HAP-1 (cell line): ENCODE measurements at regions not wholly inside any gene's neighbourhood (a gene's known extent, or its start where the extent isn't known, plus 50 kb on each side); places are given as distances from the start of the nearest gene placed in this dataset.
A peak's percentile ranks its signal among the peaks of the same experiment; 100 is the strongest.
"Not testable (repeated sequence)": the region's sequence is repeated elsewhere in the genome, so short reads cannot be mapped to it uniquely, and the experiment has no call there.

Source experiments
- DNase-seq, 2 experiments: peaks; one replicate each; pipeline ENCODE4 v3.0.0-alpha.2; 2016 to 2020; ENCODE audit warnings: low spot score in 2 of 2
- H3K27me3 ChIP-seq: fragments of 250-450 bp; sonication (Bioruptor Pico); 2 replicates; pipeline ENCODE4 v1.5.1; 2020; ENCODE audit warnings: low read depth, mild to moderate bottlenecking, moderate library complexity
- H3K36me3 ChIP-seq: fragments of 250-450 bp; sonication (Bioruptor Pico); replicated peaks from 2 replicates; pipeline ENCODE4 v1.5.1; 2020; ENCODE audit warnings: mild to moderate bottlenecking
- H3K4me1 ChIP-seq: fragments of 250-450 bp; sonication (Bioruptor Pico); 2 replicates; pipeline ENCODE4 v1.5.1; 2020; ENCODE audit warnings: mild to moderate bottlenecking
- H3K4me3 ChIP-seq: fragments of 250-450 bp; sonication (Bioruptor Pico); 2 replicates; pipeline ENCODE4 v1.5.1; 2020; ENCODE audit warnings: mild to moderate bottlenecking, moderate library complexity
- H3K9me3 ChIP-seq: fragments of 250-450 bp; sonication (Bioruptor Pico); 2 replicates; pipeline ENCODE4 v1.5.1; 2020; ENCODE audit warnings: mild to moderate bottlenecking, moderate library complexity
- in situ Hi-C: fragments of 300-500 bp; cut with MboI; formaldehyde crosslinking; loops from 3 replicates; pipeline ENCODE4 v1.14.3; 2020; ENCODE audit warnings: low sequenced_read_pairs, inconsistent platforms, mixed read lengths

DNA sequence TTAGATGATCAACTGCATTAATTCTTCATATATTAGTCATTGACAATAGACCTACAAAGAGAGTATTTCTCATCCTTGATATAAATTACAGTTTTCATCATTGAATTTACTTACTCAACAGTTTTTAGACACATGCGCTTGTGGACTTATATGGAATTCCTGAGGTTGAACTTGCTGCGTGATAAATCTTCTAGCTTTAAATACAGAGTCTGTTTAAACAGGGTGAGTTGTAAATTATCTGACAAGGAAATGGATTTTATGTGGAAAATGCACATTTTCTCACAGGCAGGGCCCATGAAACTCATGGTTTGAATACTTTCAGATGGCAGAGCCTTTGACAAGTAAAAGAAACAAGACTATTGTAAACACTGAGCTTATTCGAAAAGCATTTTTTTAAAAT, 280.5 kb downstream of the SPATA31A6 start:
- H3K9me3 ChIP-seq, H3K4me1 ChIP-seq, DNase-seq, H3K36me3 ChIP-seq, H3K4me3 ChIP-seq, in situ Hi-C loops, H3K27me3 ChIP-seq: not testable (repeated sequence)

DNA sequence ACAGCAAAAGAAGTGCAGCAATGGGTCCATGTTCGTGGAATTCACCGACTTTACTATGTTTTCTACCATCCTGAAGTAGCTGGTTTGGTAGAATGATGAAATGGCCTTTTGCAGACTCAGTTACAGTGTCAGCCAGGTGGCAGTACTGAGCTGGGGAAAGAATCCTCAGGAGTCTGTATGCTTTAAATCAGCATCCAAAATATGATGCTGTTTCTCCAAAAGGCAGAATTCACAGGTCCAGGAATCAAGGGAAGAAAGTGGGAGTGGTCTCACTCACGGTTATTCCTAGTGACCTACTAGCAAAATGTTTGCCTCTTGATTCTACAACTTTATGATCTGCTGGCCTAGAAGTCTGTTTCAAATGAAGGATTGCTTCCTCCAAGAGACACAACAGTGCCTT, 287.1 kb downstream of the SPATA31A6 start:
- H3K4me1 ChIP-seq, in situ Hi-C loops, H3K36me3 ChIP-seq, H3K9me3 ChIP-seq, H3K27me3 ChIP-seq, H3K4me3 ChIP-seq, DNase-seq: not testable (repeated sequence)

DNA sequence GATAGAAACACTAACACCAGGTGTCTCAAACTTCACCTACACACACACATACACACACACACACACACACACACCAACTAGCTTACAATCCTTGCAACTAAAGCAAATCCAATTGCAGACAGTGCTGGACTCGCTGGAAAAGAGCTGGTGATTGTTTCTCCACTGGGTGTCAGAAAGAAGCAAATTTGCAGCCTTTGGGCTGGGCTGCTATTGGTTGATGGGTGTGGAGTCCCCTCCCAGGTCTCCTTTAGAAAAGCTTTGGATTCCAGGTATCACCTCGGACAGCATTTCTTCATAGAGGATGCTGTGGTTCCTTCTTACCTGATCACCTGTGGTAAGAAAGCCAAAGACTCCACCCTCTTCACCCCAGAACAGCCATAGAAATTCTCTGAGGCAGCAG, 307.5 kb downstream of the SPATA31A6 start:
- H3K4me3 ChIP-seq, DNase-seq, in situ Hi-C loops, H3K27me3 ChIP-seq, H3K36me3 ChIP-seq, H3K4me1 ChIP-seq, H3K9me3 ChIP-seq: not testable (repeated sequence)

DNA sequence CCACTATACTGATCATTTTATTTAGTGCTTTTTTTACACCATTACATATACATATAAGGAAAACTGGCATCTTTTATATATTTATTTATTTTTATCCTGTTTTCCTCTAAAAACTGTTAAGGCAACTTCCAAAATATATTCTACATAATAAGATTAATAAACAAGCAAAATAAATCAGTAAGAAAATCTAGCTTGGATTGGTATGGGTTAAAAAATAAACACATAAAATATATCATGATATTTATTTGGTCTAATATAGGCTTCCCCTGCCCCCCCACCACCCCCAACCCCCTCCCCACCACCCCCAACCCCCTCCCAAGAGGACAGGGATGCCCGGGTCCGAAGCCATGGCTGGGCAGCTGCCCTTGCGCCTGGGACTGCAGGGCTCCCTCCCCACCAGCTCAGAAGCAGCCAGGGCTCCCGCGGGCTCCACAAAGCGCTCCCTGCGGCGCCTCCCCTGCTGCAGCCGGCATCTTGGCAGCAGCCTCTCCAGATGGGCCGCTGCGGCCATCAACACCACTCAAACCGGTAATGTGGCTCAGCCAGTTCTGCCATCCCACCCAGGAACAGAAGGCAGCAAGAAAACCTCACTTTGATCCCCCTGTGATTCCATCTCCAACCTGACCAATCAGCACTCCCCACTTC, 319.3 kb downstream of the SPATA31A6 start:
- DNase-seq, H3K27me3 ChIP-seq, H3K4me3 ChIP-seq, H3K9me3 ChIP-seq, in situ Hi-C loops, H3K36me3 ChIP-seq, H3K4me1 ChIP-seq: not testable (repeated sequence)

DNA sequence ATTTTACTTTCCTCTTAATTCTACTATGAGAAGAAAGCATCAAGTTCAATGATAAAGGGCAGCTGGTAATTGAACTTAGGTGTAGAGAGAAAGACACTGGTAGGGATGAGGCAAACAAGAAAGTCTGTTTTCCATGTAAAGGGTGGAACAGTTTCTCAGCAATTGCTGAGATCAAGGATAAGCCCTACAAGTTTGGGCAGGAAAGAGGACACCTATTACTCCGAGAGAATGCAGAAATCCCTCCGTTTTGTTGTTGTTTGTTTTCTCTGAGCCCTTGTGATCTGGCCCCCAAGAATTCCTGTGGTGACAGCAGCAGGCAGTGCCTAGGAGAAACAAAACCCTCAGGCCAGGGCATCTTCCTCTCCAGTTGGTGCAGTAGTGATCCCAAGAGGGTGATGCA, 324.7 kb downstream of the SPATA31A6 start:
- H3K4me1 ChIP-seq, in situ Hi-C loops, H3K9me3 ChIP-seq, DNase-seq, H3K36me3 ChIP-seq, H3K27me3 ChIP-seq, H3K4me3 ChIP-seq: not testable (repeated sequence)

DNA sequence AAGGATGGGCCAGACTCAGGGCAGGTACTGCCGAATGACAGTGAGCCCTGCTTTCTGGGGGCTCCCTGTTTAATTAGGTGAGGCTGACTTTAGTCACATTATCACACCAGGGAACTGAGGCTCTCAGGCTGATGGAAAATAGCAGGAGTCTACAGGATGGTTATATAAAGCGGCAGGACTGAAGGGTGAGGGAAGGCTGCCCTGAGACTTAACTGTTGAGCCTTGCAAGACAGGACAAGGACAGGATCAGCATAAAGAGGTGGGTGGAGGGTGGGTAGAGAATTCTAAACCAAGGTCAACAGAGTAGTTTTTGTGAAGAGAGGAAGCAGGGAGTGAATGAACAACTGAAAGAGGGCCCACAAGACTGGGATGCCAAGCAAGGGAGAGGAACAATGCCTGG, 330.1 kb downstream of the SPATA31A6 start:
- H3K4me1 ChIP-seq, H3K27me3 ChIP-seq, DNase-seq, H3K36me3 ChIP-seq, in situ Hi-C loops, H3K9me3 ChIP-seq, H3K4me3 ChIP-seq: not testable (repeated sequence)

DNA sequence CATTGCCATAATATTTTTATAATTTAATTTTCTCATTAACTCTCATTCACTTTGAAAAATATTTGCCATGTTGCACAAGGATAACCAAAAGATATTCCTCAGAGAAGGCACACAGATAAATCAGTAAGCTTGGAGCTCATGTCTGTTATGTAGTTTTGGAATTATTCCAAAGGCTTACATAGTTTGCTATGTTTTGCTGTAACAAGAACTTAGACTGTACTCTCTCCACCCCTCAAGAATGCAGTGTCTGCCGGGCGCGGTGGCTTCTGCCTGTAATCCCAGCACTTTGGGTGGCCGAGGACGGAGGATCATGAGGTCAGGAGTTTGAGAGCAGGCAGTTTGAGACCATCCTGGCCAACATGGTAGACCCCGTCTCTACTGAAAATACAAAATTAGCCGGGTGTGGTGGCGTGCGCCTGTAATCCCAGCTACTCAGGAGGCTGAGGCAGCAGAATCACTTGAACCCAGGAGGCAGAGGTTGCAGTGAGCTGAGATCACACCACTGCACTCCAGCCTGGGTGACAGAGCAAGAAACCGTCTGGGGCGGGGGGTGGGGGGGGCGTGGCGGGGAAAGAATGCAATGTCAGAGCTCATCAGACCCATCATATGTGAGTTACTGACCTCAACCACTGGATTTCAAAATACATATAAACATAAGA, 351.0 kb downstream of the SPATA31A6 start:
- DNase-seq, H3K9me3 ChIP-seq, in situ Hi-C loops: not testable (repeated sequence)

DNA sequence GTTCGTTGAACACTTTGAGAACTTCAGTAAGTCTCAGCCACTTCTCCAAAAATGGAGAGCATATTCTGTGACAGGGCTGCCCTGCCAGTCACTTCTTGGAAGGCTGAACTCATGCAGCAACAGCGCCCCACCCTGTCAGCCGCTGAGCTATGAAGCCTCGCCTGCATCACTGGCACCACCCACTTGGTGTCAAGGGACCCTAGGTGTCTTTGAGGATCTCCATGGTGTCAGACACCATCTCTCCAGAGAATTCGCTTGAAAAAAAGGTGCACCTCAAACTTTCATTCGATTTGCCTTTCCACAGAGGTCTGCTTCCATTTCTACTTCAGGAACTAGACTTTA, 351.5 kb downstream of the SPATA31A6 start:
- H3K27me3 ChIP-seq, H3K36me3 ChIP-seq, H3K4me1 ChIP-seq, in situ Hi-C loops, H3K4me3 ChIP-seq, H3K9me3 ChIP-seq: not testable (repeated sequence)
- peak; percentile 2 to 69 for DNase-seq

More for the DNA sequence above, 351.0 kb downstream of the SPATA31A6 start:
- H3K4me3 ChIP-seq, H3K36me3 ChIP-seq, H3K4me1 ChIP-seq, H3K27me3 ChIP-seq: not testable (repeated sequence)

DNA sequence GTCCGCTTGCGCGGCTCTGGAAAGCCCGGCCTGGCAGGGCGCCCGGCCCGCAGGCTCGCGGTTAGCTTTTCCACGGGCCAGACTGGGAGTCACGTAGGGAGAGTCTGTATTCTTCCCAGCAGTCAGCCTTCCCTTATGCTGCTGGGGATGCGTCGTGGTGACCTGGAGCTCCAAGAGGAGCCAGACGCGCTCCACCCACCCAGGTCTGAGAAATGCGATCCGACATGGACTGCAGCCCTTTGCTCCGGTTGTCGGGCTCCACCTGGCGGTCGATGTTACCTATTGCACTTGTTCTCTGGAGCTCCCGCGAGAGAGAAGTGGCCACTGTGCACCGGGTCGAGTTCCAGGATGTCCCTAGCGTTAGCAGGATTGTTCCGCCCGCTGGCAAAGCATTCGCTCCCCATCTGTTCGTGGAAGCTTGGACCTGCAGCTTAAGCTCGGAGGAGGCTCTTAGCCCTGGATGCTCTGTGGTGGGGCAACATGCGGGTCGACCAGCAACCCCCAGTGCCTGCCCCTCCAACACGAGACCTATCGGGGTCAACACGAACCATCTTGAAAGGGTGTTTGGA, 367.4 kb downstream of the SPATA31A6 start:
- DNase-seq, result peak in 1 of 2 experiments; percentile 45
- in situ Hi-C loops, H3K4me1 ChIP-seq, H3K9me3 ChIP-seq, H3K4me3 ChIP-seq, H3K27me3 ChIP-seq, H3K36me3 ChIP-seq: not testable (repeated sequence)

DNA sequence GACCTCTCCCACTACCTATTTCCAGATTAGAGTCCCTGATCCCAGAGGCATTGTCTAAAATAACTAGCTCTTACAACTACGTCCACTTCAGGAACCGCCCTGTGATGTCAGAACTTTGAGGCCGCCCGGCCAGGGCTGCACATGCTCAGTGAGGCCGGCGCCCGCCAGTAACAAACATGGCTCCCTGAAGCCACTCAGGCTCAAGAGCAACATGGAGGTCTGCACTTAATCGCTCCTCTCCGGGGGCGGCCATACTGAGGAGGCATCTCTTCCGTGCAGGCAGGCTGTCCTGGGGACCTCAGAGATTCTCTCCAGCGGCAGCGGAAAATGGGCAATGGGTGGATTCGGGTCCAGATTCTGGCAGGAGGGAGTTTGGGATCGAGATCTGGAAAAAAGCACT, 385.1 kb downstream of the SPATA31A6 start:
- H3K36me3 ChIP-seq, H3K4me3 ChIP-seq, H3K27me3 ChIP-seq, H3K4me1 ChIP-seq, DNase-seq, H3K9me3 ChIP-seq, in situ Hi-C loops: not testable (repeated sequence)

DNA sequence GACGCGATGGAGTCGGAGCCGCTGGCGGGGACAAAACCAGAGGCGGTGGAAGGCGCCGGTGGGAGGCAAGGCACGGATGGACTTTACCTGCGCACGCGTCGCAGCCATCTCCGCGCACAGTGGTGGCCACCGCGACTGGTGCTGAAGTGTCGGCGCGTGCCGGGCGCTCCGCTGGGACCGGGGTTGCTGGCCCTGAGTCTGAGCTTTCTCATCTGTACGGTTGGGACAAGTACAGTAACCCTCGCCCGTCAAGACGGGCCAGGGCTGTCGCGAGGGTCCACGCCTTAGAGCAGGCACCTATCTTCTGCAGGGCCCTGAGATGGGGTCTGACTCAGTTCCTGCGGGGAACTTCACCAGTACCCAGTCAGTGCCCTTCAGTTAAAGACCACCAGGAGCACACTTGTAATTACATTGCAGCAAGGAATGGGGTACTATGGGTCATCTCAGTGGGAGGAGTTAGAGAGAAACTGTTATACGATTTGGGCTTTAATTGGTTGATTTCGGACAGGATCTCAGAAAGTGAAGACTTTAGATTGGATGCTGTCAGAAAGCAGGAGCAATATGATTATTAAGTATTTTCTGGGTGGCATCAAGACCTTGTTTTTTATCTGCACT, 385.6 kb downstream of the SPATA31A6 start:
- not testable (repeated sequence) for DNase-seq

DNA sequence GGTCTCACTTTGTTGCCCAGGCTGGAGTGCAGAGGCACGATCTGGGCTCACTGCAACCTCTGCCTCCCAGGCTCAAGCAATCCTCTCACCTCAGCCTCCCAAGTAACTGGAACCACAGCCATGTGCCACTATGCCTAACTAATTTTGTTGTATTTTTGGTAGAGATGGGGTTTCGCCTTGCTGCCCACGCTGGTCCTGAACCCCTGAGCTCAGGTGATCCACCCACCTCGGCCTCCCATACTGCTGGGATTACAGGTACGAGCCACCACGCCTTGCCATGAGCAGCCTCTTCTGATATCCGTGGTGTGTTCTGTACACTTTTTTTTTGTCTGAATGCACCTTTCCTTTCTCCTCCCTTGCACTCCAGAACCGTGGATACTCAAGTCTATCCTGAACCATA, 394.4 kb downstream of the SPATA31A6 start:
- H3K36me3 ChIP-seq, in situ Hi-C loops, H3K9me3 ChIP-seq, H3K4me1 ChIP-seq, H3K27me3 ChIP-seq, DNase-seq, H3K4me3 ChIP-seq: not testable (repeated sequence)

More for the DNA sequence above, 385.6 kb downstream of the SPATA31A6 start:
- H3K27me3 ChIP-seq, H3K36me3 ChIP-seq, in situ Hi-C loops, H3K4me1 ChIP-seq, H3K9me3 ChIP-seq, H3K4me3 ChIP-seq: not testable (repeated sequence)
